ENCODE measurements at regions not wholly inside any gene's neighbourhood (a gene's known extent, or its start where the extent isn't known, plus 50 kb on each side); places are given as distances from the start of the nearest gene placed in this dataset.

- 81% methylated on average over 4 of the region's 4 CpGs for WGBS
- no peak for DNase-seq (ENCODE audit: extremely low spot score)
Measured at GRCh38 chr1:217180443-217180842, 450.4 kb downstream of the GPATCH2 start.

GRCh38 chr1:217164403-217164802 is 441.2 kb upstream of the ESRRG start:
- intact Hi-C loops (cut with DNase I), result no loop called here
- no peaks in the 10 kb centered on the region for H3K9me3 ChIP-seq
- H3K27ac ChIP-seq (replicated peaks in 1 of 4), result no peak overlapping the region
- H3K4me3 ChIP-seq, result no peak overlapping the region
- no peaks in the 10 kb centered on the region for H3K27me3 ChIP-seq
- no peak for TF ChIP-seq POLR2A (IDR thresholded peaks at IDR 0.05; ENCODE audit: low read depth)
- TF ChIP-seq EP300 (IDR thresholded peaks at IDR 0.05), result no peak
- no peak for TF ChIP-seq POLR2AphosphoS5 (IDR thresholded peaks at IDR 0.05)
- no peak for TF ChIP-seq CTCF (IDR thresholded peaks at IDR 0.05)
- no peaks in the 10 kb centered on the region for H3K36me3 ChIP-seq
- WGBS, result 92% methylated on average over 4 of the region's 4 CpGs
- H3K4me1 ChIP-seq, result no peaks in the 10 kb centered on the region
- DNase-seq (ENCODE audit: extremely low spot score), result no peak

More at GRCh38 chr1:217180443-217180842, 450.4 kb downstream of the GPATCH2 start:
- no peak for TF ChIP-seq POLR2A (IDR thresholded peaks at IDR 0.05; ENCODE audit: low read depth)
- TF ChIP-seq CTCF (IDR thresholded peaks at IDR 0.05), result no peak
- TF ChIP-seq EP300 (IDR thresholded peaks at IDR 0.05), result no peak
- TF ChIP-seq POLR2AphosphoS5 (IDR thresholded peaks at IDR 0.05), result no peak
- H3K27me3 ChIP-seq, result no peaks in the 10 kb centered on the region
- H3K4me1 ChIP-seq, result peaks cover 0 to 15% (median 6%) of the 10 kb centered on the region in 4 donors
- no peak overlapping the region for H3K4me3 ChIP-seq
- intact Hi-C loops (cut with DNase I), result no loop called here
- no peaks in the 10 kb centered on the region for H3K36me3 ChIP-seq
- no peaks in the 10 kb centered on the region for H3K9me3 ChIP-seq
- no peak overlapping the region for H3K27ac ChIP-seq (replicated peaks in 1 of 4)

GRCh38 chr1:217153361-217153760 is 430.1 kb upstream of the ESRRG start:
- Histone ChIP-seq H3K36me3 (no peaks in the 10 kb centered on the region), H3K27ac (replicated peaks in 1 of 4) (peak overlapping the region in 3 of 4 donors; percentile 19 to 60 (median 38)), H3K4me3 (no peak overlapping the region), H3K4me1 (peaks cover 0 to 17% (median 7%) of the 10 kb centered on the region in 4 donors), H3K9me3 (peaks cover 0 to 3% (median 0%) of the 10 kb centered on the region in 4 donors), H3K27me3 (no peaks in the 10 kb centered on the region)
- intact Hi-C loops (cut with DNase I), result no loop called here
- TF ChIP-seq POLR2AphosphoS5 (IDR thresholded peaks at IDR 0.05) (peak in 1 of 2 donors; percentile 57), POLR2A (IDR thresholded peaks at IDR 0.05; ENCODE audit: low read depth) (no peak), CTCF (IDR thresholded peaks at IDR 0.05) (peak in 1 of 3 experiments; percentile 24), EP300 (IDR thresholded peaks at IDR 0.05) (no peak)
- 91% methylated on average over 4 of the region's 4 CpGs for WGBS
- DNase-seq (ENCODE audit: extremely low spot score), result no peak

- Histone ChIP-seq H3K4me3 (no peak overlapping the region), H3K9me3 (peaks cover 0 to 9% (median 0%) of the 10 kb centered on the region in 4 donors), H3K27ac (replicated peaks in 1 of 4) (no peak overlapping the region), H3K4me1 (peaks cover 0 to 17% (median 7%) of the 10 kb centered on the region in 4 donors), H3K27me3 (no peaks in the 10 kb centered on the region), H3K36me3 (no peaks in the 10 kb centered on the region)
- no peak for DNase-seq (ENCODE audit: extremely low spot score)
- TF ChIP-seq CTCF (IDR thresholded peaks at IDR 0.05) (no peak), POLR2A (IDR thresholded peaks at IDR 0.05; ENCODE audit: low read depth) (no peak), EP300 (IDR thresholded peaks at IDR 0.05) (no peak), POLR2AphosphoS5 (IDR thresholded peaks at IDR 0.05) (no peak)
- intact Hi-C loops (cut with DNase I), result no loop called here
Measured at GRCh38 chr1:217150366-217150765, 427.1 kb upstream of the ESRRG start.

- TF ChIP-seq POLR2A (IDR thresholded peaks at IDR 0.05; ENCODE audit: low read depth) (no peak), CTCF (IDR thresholded peaks at IDR 0.05) (no peak), POLR2AphosphoS5 (IDR thresholded peaks at IDR 0.05) (no peak), EP300 (IDR thresholded peaks at IDR 0.05) (no peak)
- Histone ChIP-seq H3K4me1 (peaks cover 0 to 17% (median 7%) of the 10 kb centered on the region in 4 donors), H3K4me3 (no peak overlapping the region), H3K9me3 (peaks cover 0 to 9% (median 0%) of the 10 kb centered on the region in 4 donors), H3K27ac (replicated peaks in 1 of 4) (no peak overlapping the region), H3K27me3 (no peaks in the 10 kb centered on the region), H3K36me3 (no peaks in the 10 kb centered on the region)
- intact Hi-C loops (cut with DNase I), result no loop called here
- 56% methylated on average over 2 of the region's 2 CpGs for WGBS
- DNase-seq (ENCODE audit: extremely low spot score), result no peak
Measured at GRCh38 chr1:217149791-217150190, 426.6 kb upstream of the ESRRG start.
